Naive thymus-derived CD4-positive, alpha-beta T cell (primary cell): ENCODE measurements at regions not wholly inside any gene's neighbourhood (a gene's known extent, or its start where the extent isn't known, plus 50 kb on each side); places are given as distances from the start of the nearest gene placed in this dataset.
A peak's percentile ranks its signal among the peaks of the same experiment; 100 is the strongest.

ENCODE experiments used
- ATAC-seq: fragments of 150-1000 bp; cut with Tn5 transposase; 2 replicates; pipeline ENCODE4 v1.10.0; 2021; ENCODE audit warnings: mild to moderate bottlenecking, moderate library complexity
- CTCF ChIA-PET: fragments of 350-600 bp; sonication (Branson Sonifier 250); formaldehyde crosslinking; loops from one replicate; lab custom pipeline; 2021; ENCODE audit warnings: antibody characterized with exemption; lab: Charles Lee
- POLR2A ChIA-PET: fragments of 350-600 bp; sonication (Branson Sonifier 250); formaldehyde crosslinking; loops from one replicate; lab custom pipeline; 2021; ENCODE audit warnings: antibody characterized with exemption, inconsistent platforms; lab: Charles Lee
- DNase-seq, 9 donors: peaks; one replicate each; pipeline versions ENCODE4 v3.0.0 to v3.0.0-alpha.2; 2020 to 2022; ENCODE audit warnings: mixed read lengths in 1 of 9
- H3K27ac ChIP-seq: one replicate; pipeline ENCODE4 v1.7.0; 2013; ENCODE audit warnings: mild to moderate bottlenecking, low read depth, low read length, moderate library complexity
- H3K27me3 ChIP-seq, 2 donors: one replicate each; pipeline ENCODE4 v1.7.0; 2013; ENCODE audit warnings: low read length in 2 of 2, mild to moderate bottlenecking in 2 of 2, moderate library complexity in 2 of 2; ENCODE audit not compliant: control insufficient read depth in 2 of 2, insufficient read depth in 2 of 2
- H3K36me3 ChIP-seq, 3 experiments: 1 replicate in 2 of 3; 2 replicates in 1 of 3; pipeline ENCODE4 v1.7.0; 2013; ENCODE audit warnings: low read length in 3 of 3, mild to moderate bottlenecking in 3 of 3, moderate library complexity in 1 of 3; ENCODE audit not compliant: insufficient read depth in 3 of 3, control insufficient read depth in 2 of 3
- H3K4me1 ChIP-seq, 2 donors: one replicate each; pipeline ENCODE4 v1.7.0; 2013; ENCODE audit warnings: low read length in 2 of 2, mild to moderate bottlenecking in 2 of 2, moderate library complexity in 1 of 2; ENCODE audit not compliant: control insufficient read depth in 2 of 2, insufficient read depth in 2 of 2
- H3K4me3 ChIP-seq: 2 replicates; pipeline ENCODE4 v1.7.0; 2013; ENCODE audit warnings: mild to moderate bottlenecking, low read length
- H3K9me3 ChIP-seq, 3 experiments: 1 replicate in 2 of 3; 2 replicates in 1 of 3; pipeline ENCODE4 v1.7.0; 2013; ENCODE audit warnings: low read length in 3 of 3; ENCODE audit not compliant: control insufficient read depth in 2 of 3
- H3K27ac Mint-ChIP-seq, 9 donors: one replicate each; pipeline ENCODE4 v1.8.0; 2020 to 2022; ENCODE audit warnings: mixed read lengths in 9 of 9, mild to moderate bottlenecking in 8 of 9, moderate library complexity in 5 of 9, inconsistent platforms in 2 of 9
- H3K27me3 Mint-ChIP-seq, 5 donors: one replicate each; pipeline ENCODE4 v1.8.0; 2021 to 2022; ENCODE audit warnings: mixed read lengths in 5 of 5, mild to moderate bottlenecking in 1 of 5
- H3K36me3 Mint-ChIP-seq, 5 donors: one replicate each; pipeline ENCODE4 v1.8.0; 2020 to 2022; ENCODE audit warnings: mixed read lengths in 5 of 5, mild to moderate bottlenecking in 3 of 5, inconsistent platforms in 1 of 5
- H3K4me1 Mint-ChIP-seq, 7 donors: one replicate each; pipeline ENCODE4 v1.8.0; 2020 to 2022; ENCODE audit warnings: mixed read lengths in 7 of 7, mild to moderate bottlenecking in 3 of 7, inconsistent platforms in 1 of 7
- H3K4me3 Mint-ChIP-seq, 10 donors: one replicate each; pipeline ENCODE4 v1.8.0; 2020 to 2022; ENCODE audit warnings: mild to moderate bottlenecking in 10 of 10, mixed read lengths in 10 of 10, moderate library complexity in 6 of 10, inconsistent platforms in 2 of 10
- H3K9me3 Mint-ChIP-seq, 11 donors: one replicate each; pipeline ENCODE4 v1.8.0; 2020 to 2022; ENCODE audit warnings: mixed read lengths in 11 of 11, mild to moderate bottlenecking in 4 of 11, inconsistent platforms in 1 of 11, moderate library complexity in 1 of 11
- intact Hi-C, 2 donors: fragments of 100-400 bp; cut with micrococcal nuclease; formaldehyde crosslinking; loops; one replicate each; pipeline ENCODE4 v1.15.1; 2023

- H3K4me1 Mint-ChIP-seq = no peaks in the 10 kb centered on the region
- Histone ChIP-seq H3K9me3 (no peaks in the 10 kb centered on the region), H3K27ac (no peak overlapping the region), H3K4me1 (no peaks in the 10 kb centered on the region), H3K36me3 (no peaks in the 10 kb centered on the region), H3K4me3 (no peak overlapping the region), H3K27me3 (no peaks in the 10 kb centered on the region)
- no peak overlapping the region for H3K27ac Mint-ChIP-seq
- CTCF ChIA-PET = no interaction called here
- no peak overlapping the region for H3K4me3 Mint-ChIP-seq
- no peaks in the 10 kb centered on the region for H3K36me3 Mint-ChIP-seq
- no peak for DNase-seq
- H3K9me3 Mint-ChIP-seq = no peaks in the 10 kb centered on the region
- no peak for ATAC-seq
- intact Hi-C loops = no loop called here
- POLR2A ChIA-PET = no interaction called here
- no peaks in the 10 kb centered on the region for H3K27me3 Mint-ChIP-seq
These were observed 367.3 kb upstream of the FGF13 start for GRCh38 chrX:139078761-139079280.

DNA sequence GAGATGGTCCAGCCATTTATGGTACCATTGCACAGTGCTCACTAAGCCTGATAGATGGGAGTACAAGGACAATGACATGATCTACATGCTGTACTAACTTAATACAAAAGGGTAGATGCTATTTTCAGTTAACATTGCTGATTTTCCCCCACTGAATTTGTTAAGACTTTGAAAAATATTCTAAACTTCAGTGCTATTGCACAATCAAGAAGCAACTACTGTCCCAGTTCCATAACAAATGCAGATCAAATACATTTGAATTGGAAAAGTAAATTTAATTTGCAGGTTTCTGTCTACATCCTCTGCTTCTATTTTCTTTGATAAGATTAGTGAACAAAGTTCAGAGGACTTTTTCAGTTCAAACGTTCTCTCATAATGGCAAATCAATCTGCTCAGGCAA, 366.8 kb upstream of the FGF13 start:
- no peaks in the 10 kb centered on the region for H3K4me1 Mint-ChIP-seq

GRCh38 chrX:139077281-139078250, 366.0 kb upstream of the FGF13 start:
- Mint-ChIP-seq H3K4me3 (no peak overlapping the region), H3K27ac (no peak overlapping the region), H3K4me1 (no peaks in the 10 kb centered on the region), H3K27me3 (no peaks in the 10 kb centered on the region), H3K9me3 (no peaks in the 10 kb centered on the region), H3K36me3 (no peaks in the 10 kb centered on the region)
- Histone ChIP-seq H3K9me3 (no peaks in the 10 kb centered on the region), H3K36me3 (no peaks in the 10 kb centered on the region), H3K27me3 (no peaks in the 10 kb centered on the region), H3K4me1 (no peaks in the 10 kb centered on the region), H3K27ac (no peak overlapping the region), H3K4me3 (no peak overlapping the region)
- ChIA-PET CTCF (no interaction called here), POLR2A (no interaction called here)
- ATAC-seq (peak; percentile 60), DNase-seq (no peak)
- intact Hi-C loops = no loop called here

More for the DNA sequence above, 366.8 kb upstream of the FGF13 start:
- no peaks in the 10 kb centered on the region for H3K27me3 ChIP-seq
- intact Hi-C loops = no loop called here
- ATAC-seq (no peak), DNase-seq (no peak)
- CTCF ChIA-PET = no interaction called here
- H3K27ac Mint-ChIP-seq = no peak overlapping the region
- H3K27me3 Mint-ChIP-seq = no peaks in the 10 kb centered on the region
- no peak overlapping the region for H3K27ac ChIP-seq
- POLR2A ChIA-PET = no interaction called here
- no peaks in the 10 kb centered on the region for H3K9me3 Mint-ChIP-seq
- no peaks in the 10 kb centered on the region for H3K9me3 ChIP-seq
- no peaks in the 10 kb centered on the region for H3K36me3 ChIP-seq
- no peaks in the 10 kb centered on the region for H3K4me1 ChIP-seq
- no peaks in the 10 kb centered on the region for H3K36me3 Mint-ChIP-seq
- no peak overlapping the region for H3K4me3 Mint-ChIP-seq
- H3K4me3 ChIP-seq = no peak overlapping the region

DNA sequence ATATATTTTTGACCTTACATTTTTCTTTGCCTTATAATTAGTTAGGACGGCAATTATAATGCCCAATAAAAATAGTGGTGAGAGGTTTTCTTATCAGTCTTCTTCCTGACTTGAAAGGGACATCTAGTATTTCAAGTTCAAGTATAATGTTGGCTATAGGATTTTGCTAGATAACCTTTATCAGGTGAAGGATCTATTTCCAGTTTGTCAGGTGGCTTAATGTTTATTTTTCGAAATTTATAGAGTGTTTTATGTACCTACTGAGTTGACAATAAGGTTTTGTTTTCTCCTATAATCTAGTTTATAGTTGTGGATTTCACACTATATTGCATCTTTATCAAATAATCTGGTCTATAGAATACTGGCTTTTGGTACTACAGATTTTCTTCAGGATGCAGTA, 351.8 kb upstream of the FGF13 start:
- no peak overlapping the region for H3K27ac ChIP-seq
- DNase-seq (no peak), ATAC-seq (no peak)
- no peaks in the 10 kb centered on the region for H3K27me3 ChIP-seq
- no peak overlapping the region for H3K4me3 Mint-ChIP-seq
- intact Hi-C loops = no loop called here
- no peak overlapping the region for H3K27ac Mint-ChIP-seq
- H3K9me3 Mint-ChIP-seq = peaks cover 0 to 6% (median 2%) of the 10 kb centered on the region in 11 donors
- no peaks in the 10 kb centered on the region for H3K4me1 Mint-ChIP-seq
- H3K36me3 Mint-ChIP-seq = no peaks in the 10 kb centered on the region
- no peak overlapping the region for H3K4me3 ChIP-seq
- no peaks in the 10 kb centered on the region for H3K9me3 ChIP-seq
- H3K4me1 ChIP-seq = no peaks in the 10 kb centered on the region
- peaks cover 0 to 6% (median 5%) of the 10 kb centered on the region in 5 donors for H3K27me3 Mint-ChIP-seq
- ChIA-PET CTCF (no interaction called here), POLR2A (no interaction called here)
- H3K36me3 ChIP-seq = no peaks in the 10 kb centered on the region

GRCh38 chrX:139058831-139059495, 347.4 kb upstream of the FGF13 start:
- no peak overlapping the region for H3K27ac ChIP-seq
- DNase-seq = no peak
- Mint-ChIP-seq H3K27me3 (no peaks in the 10 kb centered on the region), H3K4me3 (no peak overlapping the region), H3K9me3 (peaks cover 0 to 10% (median 0%) of the 10 kb centered on the region in 11 donors), H3K4me1 (no peaks in the 10 kb centered on the region), H3K27ac (no peak overlapping the region), H3K36me3 (no peaks in the 10 kb centered on the region)
- H3K36me3 ChIP-seq = no peaks in the 10 kb centered on the region
- no peak overlapping the region for H3K4me3 ChIP-seq
- POLR2A ChIA-PET = no interaction called here
- no peaks in the 10 kb centered on the region for H3K9me3 ChIP-seq
- CTCF ChIA-PET = no interaction called here
- H3K27me3 ChIP-seq = no peaks in the 10 kb centered on the region
- intact Hi-C loops = no loop called here
- no peaks in the 10 kb centered on the region for H3K4me1 ChIP-seq
- no peak for ATAC-seq

- Histone ChIP-seq H3K9me3 (no peaks in the 10 kb centered on the region), H3K4me3 (no peak overlapping the region), H3K27me3 (no peaks in the 10 kb centered on the region), H3K4me1 (no peaks in the 10 kb centered on the region), H3K36me3 (no peaks in the 10 kb centered on the region), H3K27ac (no peak overlapping the region)
- intact Hi-C loops = no loop called here
- no peak for ATAC-seq
- no peaks in the 10 kb centered on the region for H3K27me3 Mint-ChIP-seq
- no peaks in the 10 kb centered on the region for H3K4me1 Mint-ChIP-seq
- POLR2A ChIA-PET = no interaction called here
- H3K9me3 Mint-ChIP-seq = peaks cover 0 to 10% (median 0%) of the 10 kb centered on the region in 11 donors
- H3K36me3 Mint-ChIP-seq = no peaks in the 10 kb centered on the region
- CTCF ChIA-PET = no interaction called here
- no peak overlapping the region for H3K4me3 Mint-ChIP-seq
- no peak overlapping the region for H3K27ac Mint-ChIP-seq
- DNase-seq = no peak
These were observed 340.9 kb upstream of the FGF13 start for GRCh38 chrX:139052461-139052860.
